DMS153 (cell line): ENCODE measurements at regions not wholly inside any gene's neighbourhood (a gene's known extent, or its start where the extent isn't known, plus 50 kb on each side); places are given as distances from the start of the nearest gene placed in this dataset.
"Not testable (repeated sequence)": the region's sequence is repeated elsewhere in the genome, so short reads cannot be mapped to it uniquely, and the experiment has no call there.

Source experiments
- DNase-seq: peaks from one replicate; lab custom pipeline; 2025; lab: John Stamatoyannopoulos, UW

- not testable (repeated sequence) for DNase-seq
These were observed 717.1 kb downstream of the COL12A1 start for GRCh38 chr6:74488726-74489125.

- DNase-seq: no peak
These were observed 723.7 kb downstream of the COL12A1 start for GRCh38 chr6:74482180-74482579.

- DNase-seq: no peak
These were observed 725.3 kb downstream of the COL12A1 start for GRCh38 chr6:74480561-74480960.

- DNase-seq: no peak
These were observed 725.9 kb downstream of the COL12A1 start for GRCh38 chr6:74479960-74480359.

- no peak for DNase-seq
These were observed 726.4 kb downstream of the COL12A1 start for GRCh38 chr6:74479420-74479819.

GRCh38 chr6:74474046-74474445 is 731.8 kb downstream of the COL12A1 start:
- DNase-seq: not testable (repeated sequence)

- not testable (repeated sequence) for DNase-seq
These were observed 737.3 kb downstream of the COL12A1 start for GRCh38 chr6:74468552-74468951.

- DNase-seq: no peak
These were observed 738.2 kb downstream of the COL12A1 start for GRCh38 chr6:74467533-74468215.

- DNase-seq: no peak
These were observed 739.3 kb downstream of the COL12A1 start for GRCh38 chr6:74466572-74466971.

GRCh38 chr6:74459260-74459659 is 746.6 kb downstream of the COL12A1 start:
- DNase-seq: peak; percentile 62

GRCh38 chr6:74458536-74458935 is 747.3 kb downstream of the COL12A1 start:
- DNase-seq: peak; percentile 91

- DNase-seq: no peak
These were observed 750.1 kb downstream of the COL12A1 start for GRCh38 chr6:74455786-74456185.

GRCh38 chr6:74451953-74452352 is 753.9 kb downstream of the COL12A1 start:
- no peak for DNase-seq

- DNase-seq: no peak
These were observed 752.8 kb downstream of the CD109 start for GRCh38 chr6:74448850-74449249.

GRCh38 chr6:74447013-74447412 is 751.0 kb downstream of the CD109 start:
- DNase-seq: no peak

GRCh38 chr6:74439123-74439811 is 743.3 kb downstream of the CD109 start:
- no peak for DNase-seq

- not testable (repeated sequence) for DNase-seq
These were observed 742.4 kb downstream of the CD109 start for GRCh38 chr6:74438395-74438794.

GRCh38 chr6:74434171-74434570 is 738.2 kb downstream of the CD109 start:
- DNase-seq: no peak

- no peak for DNase-seq
These were observed 736.0 kb downstream of the CD109 start for GRCh38 chr6:74431873-74432580.

GRCh38 chr6:74420221-74420620 is 724.2 kb downstream of the CD109 start:
- DNase-seq: no peak

- DNase-seq: no peak
These were observed 719.1 kb downstream of the CD109 start for GRCh38 chr6:74415056-74415455.

- DNase-seq: no peak
These were observed 714.6 kb downstream of the CD109 start for GRCh38 chr6:74410630-74411029.

- DNase-seq: peak; percentile 65
These were observed 713.4 kb downstream of the CD109 start for GRCh38 chr6:74409447-74409846.
